IPS-15b (cell line): ENCODE measurements at regions not wholly inside any gene's neighbourhood (a gene's known extent, or its start where the extent isn't known, plus 50 kb on each side); places are given as distances from the start of the nearest gene placed in this dataset.
"Not testable (repeated sequence)": the region's sequence is repeated elsewhere in the genome, so short reads cannot be mapped to it uniquely, and the experiment has no call there.

Experiments used
- H3K27me3 ChIP-seq: one replicate; pipeline ENCODE4 v1.6.1; 2013; ENCODE audit warnings: low read length; ENCODE audit not compliant: control insufficient read depth, insufficient read depth
- H3K36me3 ChIP-seq: one replicate; pipeline ENCODE4 v1.6.1; 2013; ENCODE audit warnings: low read length; ENCODE audit not compliant: control insufficient read depth, insufficient read depth
- H3K4me1 ChIP-seq: one replicate; pipeline ENCODE4 v1.6.1; 2013; ENCODE audit warnings: mild to moderate bottlenecking, low read length; ENCODE audit not compliant: control insufficient read depth, insufficient read depth
- H3K4me3 ChIP-seq: one replicate; pipeline ENCODE4 v1.5.1; 2013; ENCODE audit warnings: low read depth, low read length
- H3K9ac ChIP-seq: one replicate; pipeline ENCODE4 v1.6.1; 2013; ENCODE audit warnings: low read depth, mild to moderate bottlenecking, low read length
- H3K9me3 ChIP-seq: one replicate; pipeline ENCODE4 v1.6.1; 2013; ENCODE audit warnings: mild to moderate bottlenecking, low read length; ENCODE audit not compliant: control insufficient read depth, insufficient read depth

- H3K9me3 ChIP-seq = no peaks in the 10 kb centered on the region
Measured at GRCh38 chr13:110820322-110820721, 94.5 kb downstream of the ANKRD10 start.

GRCh38 chr13:110821837-110822668, 92.8 kb downstream of the ANKRD10 start:
- not testable (repeated sequence) for H3K4me3 ChIP-seq, H3K27me3 ChIP-seq, H3K9me3 ChIP-seq, H3K36me3 ChIP-seq, H3K9ac ChIP-seq, H3K4me1 ChIP-seq

More at GRCh38 chr13:110820322-110820721, 94.5 kb downstream of the ANKRD10 start:
- Histone ChIP-seq H3K9ac (no peak overlapping the region), H3K36me3 (no peaks in the 10 kb centered on the region), H3K4me1 (no peaks in the 10 kb centered on the region), H3K27me3 (no peaks in the 10 kb centered on the region), H3K4me3 (no peak overlapping the region)

GRCh38 chr13:110822669-110822945, 92.3 kb downstream of the ANKRD10 start:
- no peaks in the 10 kb centered on the region for H3K4me1 ChIP-seq
- H3K9ac ChIP-seq = no peak overlapping the region
- H3K27me3 ChIP-seq = no peaks in the 10 kb centered on the region
- no peaks in the 10 kb centered on the region for H3K36me3 ChIP-seq
- no peaks in the 10 kb centered on the region for H3K9me3 ChIP-seq
- no peak overlapping the region for H3K4me3 ChIP-seq

GRCh38 chr13:110824702-110825300, 90.1 kb downstream of the ANKRD10 start:
- H3K36me3 ChIP-seq = no peaks in the 10 kb centered on the region
- no peak overlapping the region for H3K4me3 ChIP-seq
- no peaks in the 10 kb centered on the region for H3K9me3 ChIP-seq
- no peak overlapping the region for H3K9ac ChIP-seq
- H3K4me1 ChIP-seq = no peaks in the 10 kb centered on the region
- no peaks in the 10 kb centered on the region for H3K27me3 ChIP-seq

- Histone ChIP-seq H3K27me3 (no peaks in the 10 kb centered on the region), H3K36me3 (no peaks in the 10 kb centered on the region), H3K4me3 (no peak overlapping the region), H3K9me3 (no peaks in the 10 kb centered on the region), H3K9ac (no peak overlapping the region), H3K4me1 (no peaks in the 10 kb centered on the region)
Measured at GRCh38 chr13:110825516-110825915, 89.4 kb downstream of the ANKRD10 start.

GRCh38 chr13:110826101-110826500, 88.8 kb downstream of the ANKRD10 start:
- Histone ChIP-seq H3K9ac (no peak overlapping the region), H3K36me3 (no peaks in the 10 kb centered on the region), H3K9me3 (no peaks in the 10 kb centered on the region), H3K4me3 (no peak overlapping the region), H3K4me1 (no peaks in the 10 kb centered on the region), H3K27me3 (no peaks in the 10 kb centered on the region)

GRCh38 chr13:110826861-110827672, 87.8 kb downstream of the ANKRD10 start:
- Histone ChIP-seq H3K9me3 (no peaks in the 10 kb centered on the region), H3K4me1 (no peaks in the 10 kb centered on the region), H3K36me3 (no peaks in the 10 kb centered on the region), H3K27me3 (no peaks in the 10 kb centered on the region), H3K4me3 (no peak overlapping the region), H3K9ac (no peak overlapping the region)
